SIG-M5 treated with dmso at 0.1 percent for 504 hours (cell line): ENCODE measurements at regions not wholly inside any gene's neighbourhood (a gene's known extent, or its start where the extent isn't known, plus 50 kb on each side); places are given as distances from the start of the nearest gene placed in this dataset.

ENCODE experiments used
- DNase-seq: peaks from one replicate; lab custom pipeline; 2025; ENCODE audit not compliant: unreplicated experiment; lab: John Stamatoyannopoulos, UW

DNA sequence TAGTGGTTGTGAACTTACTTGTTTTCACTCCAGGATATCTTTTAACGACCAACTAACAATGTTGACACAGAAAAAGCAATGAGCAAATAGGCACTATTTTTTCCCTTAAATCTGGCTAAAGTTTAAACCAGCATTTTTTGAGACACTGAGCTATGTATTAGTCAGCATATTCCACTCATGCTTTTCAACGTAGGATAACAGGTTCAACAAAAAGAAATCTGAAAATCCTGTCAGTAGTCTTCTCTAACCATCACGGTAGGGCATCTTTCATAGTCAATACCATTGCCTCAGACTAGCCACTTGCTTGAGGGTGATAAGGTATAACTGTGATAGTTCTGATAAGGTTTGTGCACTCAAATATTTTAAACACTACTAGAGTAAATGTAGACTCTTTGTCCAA is 1177.3 kb upstream of the NUDT12 start:
- no peak for DNase-seq

DNA sequence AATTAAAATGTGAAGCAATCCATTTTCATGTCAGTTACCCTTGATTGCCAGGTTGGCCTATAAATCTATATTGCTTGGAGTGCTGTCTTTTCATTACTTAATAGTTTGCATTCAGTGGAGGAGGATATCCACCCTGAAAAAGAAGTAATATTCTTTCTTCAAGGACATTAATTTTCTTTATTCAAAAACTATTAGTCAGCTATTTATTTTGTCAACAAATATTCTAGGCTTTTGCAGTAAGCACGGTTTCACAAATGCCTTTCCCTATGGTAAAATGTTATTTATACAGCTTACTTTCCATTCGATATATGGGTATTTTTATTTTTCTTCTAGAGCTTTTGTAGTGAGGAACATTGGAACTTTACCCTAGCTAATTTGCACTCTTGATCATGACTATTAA is 1176.9 kb upstream of the NUDT12 start:
- no peak for DNase-seq

DNA sequence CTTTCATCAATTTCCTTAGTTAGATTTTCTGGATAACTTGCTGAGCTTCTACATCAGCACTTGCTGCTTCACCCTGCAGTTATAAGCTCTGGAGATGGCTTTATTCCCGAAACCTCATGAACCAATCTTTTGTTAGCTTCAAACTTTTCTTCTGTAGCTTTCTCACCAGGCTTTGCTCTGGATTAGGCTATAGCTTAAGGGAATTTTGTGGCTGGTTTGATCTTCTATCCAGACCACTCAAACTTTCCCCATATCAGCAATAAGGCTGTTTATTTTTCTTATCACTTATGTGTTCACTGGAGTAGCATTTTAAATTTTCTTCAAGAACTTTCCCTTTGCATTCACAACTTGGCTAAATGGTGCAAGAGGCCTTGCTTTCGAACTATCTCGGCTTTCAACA is 1173.5 kb upstream of the NUDT12 start:
- no peak for DNase-seq

DNA sequence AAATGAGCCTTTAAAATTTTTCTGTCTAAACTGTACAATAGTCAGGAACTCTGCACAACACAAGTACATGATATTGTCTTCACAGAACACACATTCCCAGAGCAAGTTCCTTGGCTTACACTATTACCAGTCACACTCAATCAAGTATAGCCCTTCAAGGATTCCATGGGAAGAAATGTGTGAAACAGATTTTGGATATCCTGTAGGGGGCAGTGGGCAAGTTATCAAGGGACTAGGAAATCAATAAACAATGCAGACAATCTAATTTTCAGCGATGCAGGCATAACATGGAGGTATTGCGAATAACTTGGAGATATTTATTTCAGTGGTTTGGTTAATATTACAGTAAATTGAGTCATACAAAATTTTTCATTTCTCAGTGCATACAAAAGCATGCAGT is 1171.5 kb upstream of the NUDT12 start:
- DNase-seq = no peak

DNA sequence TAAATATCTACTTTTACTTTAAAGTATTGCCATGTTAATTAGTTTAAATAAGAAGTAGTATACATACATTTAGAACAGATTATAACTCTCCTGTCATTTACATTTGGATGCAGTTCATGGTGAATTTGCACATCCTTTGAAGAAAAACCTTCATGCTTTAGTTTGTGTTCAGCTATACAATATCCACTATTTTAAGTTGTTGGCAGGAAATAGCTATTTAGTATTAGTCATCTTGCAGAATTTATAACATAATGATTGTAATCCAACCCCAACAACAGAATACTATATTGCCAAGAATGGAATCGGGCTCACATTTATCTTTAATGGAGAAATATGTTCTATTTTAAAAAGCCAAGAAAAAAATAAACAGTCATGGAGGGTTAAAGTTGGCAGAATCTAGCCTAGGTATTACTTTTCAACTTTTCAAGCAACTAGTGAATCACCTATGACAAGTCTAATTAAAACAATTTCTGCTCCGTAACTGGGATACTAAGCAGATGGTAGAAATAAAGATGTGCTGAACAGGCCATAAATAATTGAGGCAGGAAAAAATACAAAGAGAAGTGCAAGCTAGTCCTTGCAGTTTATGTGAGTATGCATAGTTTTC is 1170.6 kb upstream of the NUDT12 start:
- DNase-seq = no peak

DNA sequence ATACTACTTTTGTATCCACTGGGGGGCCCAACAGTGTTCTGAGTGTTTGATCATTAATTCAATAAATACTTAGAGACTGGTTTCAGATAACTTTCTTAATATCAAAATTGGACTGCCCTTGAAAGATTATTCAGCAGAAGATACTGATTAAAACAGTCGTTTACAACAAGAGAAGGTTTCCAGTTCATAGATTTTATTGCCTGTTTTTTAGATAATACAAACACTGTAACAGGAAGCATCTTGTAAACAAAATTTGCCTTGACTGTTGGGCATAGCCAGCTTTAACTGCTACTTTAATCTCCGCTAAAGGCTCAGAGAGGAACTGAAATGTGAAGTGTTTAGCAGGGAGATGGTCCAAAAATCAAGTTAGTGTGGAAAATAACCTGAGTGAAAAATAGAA is 1168.7 kb upstream of the NUDT12 start:
- DNase-seq = no peak

DNA sequence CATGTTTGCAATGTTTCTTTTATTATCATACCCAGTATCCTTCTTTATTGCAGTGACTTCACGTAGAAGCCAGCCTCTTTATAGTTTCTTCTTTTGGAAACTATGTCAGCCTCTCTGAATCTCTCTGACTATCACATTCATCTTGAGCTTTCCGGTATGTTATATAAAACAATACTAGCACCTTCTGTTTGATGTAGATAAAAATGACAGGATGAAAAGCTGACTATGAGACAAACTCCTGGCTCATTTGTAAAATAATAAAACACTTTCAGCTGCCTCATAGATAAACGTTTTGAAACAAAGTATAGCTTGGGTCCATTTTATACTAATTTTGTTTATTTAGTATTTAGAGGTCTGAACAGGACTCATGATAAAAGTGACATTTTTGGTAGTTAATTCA is 1145.4 kb upstream of the NUDT12 start:
- no peak for DNase-seq

DNA sequence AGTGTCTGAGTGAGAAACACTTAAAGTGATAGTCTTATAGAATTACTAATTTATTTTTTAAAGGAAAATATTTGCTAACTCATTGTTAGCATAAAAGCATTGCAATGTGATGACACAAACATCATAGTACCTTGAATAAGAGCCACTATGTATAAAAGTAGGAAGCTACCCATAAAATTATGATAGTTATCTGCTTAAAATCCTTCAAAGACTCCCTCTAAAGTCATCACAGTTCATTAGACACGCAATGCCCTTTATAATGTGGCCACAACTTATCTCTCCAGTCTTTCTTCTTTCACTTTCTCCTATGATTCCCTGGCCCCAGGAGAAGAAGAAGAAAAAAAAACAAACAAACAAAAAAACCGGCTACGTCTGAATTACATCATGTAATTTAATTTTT is 1144.0 kb upstream of the NUDT12 start:
- DNase-seq = no peak

DNA sequence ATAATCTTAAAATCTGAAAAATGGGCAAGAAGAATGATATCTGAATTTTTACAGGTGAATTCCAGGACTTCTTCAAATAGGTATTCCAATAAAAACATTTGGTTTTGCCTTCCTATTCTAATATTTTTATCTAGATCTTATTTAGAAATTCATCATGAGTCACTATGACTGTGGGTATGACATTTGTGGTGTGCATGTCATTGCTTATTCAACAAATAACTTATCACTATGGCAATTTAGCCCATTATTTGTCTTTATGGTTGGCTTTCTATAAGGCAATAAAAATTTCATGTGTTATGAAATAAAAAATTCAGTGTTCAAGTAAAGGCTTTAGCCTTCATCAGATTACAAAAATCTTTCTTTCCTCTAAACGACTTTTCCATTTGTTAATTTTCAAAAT is 1139.6 kb upstream of the NUDT12 start:
- DNase-seq = no peak

DNA sequence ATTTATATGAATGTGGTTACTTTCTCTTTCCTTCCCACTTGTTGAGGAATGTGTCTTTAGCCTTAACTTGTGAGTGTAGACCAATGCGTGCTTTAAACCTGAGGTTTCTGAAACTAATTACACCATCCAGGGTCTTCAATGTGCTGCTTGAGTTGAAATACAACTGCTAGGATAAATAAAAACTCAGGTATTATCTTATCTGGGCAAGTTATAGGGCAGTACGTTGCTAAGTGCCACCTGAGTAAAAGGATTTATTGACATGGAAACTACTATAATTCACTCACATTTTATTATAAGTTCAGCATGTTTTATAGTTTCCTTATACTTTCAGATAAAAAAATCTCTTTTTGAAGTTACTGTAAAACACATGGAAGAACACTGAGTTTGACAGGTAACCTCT is 1136.8 kb upstream of the NUDT12 start:
- DNase-seq = no peak

DNA sequence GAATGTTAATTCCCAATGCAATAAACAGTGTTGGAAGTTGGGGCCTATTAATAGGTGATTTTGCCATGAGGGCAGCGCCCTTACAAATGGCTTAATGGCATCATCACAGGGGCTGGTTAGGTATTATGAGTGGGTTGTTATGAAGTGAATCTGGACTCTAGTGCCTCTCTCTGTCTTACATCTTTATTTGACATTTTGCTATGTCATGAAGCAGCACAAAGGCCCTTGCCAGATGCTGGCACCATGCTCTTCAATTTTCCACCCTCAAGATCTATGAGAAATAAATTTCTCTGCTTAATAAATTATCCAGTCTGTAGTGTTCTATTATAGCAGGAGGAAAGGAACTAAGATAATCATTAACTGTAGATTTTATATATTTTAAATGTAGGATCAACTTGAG is 1098.7 kb upstream of the NUDT12 start:
- DNase-seq = no peak

DNA sequence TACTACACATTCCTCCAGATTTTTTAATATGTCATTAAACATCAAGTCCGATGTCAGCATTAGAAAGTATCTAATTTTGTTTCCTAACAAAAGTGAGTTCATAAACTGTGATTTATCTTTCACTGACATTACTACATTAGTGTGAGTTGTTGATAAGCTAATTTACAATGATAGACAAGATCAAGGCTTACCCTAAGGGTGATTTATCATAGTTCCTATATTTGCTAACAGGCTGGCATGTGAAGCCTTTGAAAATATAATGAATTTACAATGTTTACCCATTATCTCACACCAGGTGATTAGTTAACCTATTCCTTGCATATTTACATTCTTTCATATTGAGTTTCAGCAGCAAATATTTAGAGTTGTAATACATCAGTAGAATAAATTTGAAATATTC is 1096.9 kb upstream of the NUDT12 start:
- no peak for DNase-seq

DNA sequence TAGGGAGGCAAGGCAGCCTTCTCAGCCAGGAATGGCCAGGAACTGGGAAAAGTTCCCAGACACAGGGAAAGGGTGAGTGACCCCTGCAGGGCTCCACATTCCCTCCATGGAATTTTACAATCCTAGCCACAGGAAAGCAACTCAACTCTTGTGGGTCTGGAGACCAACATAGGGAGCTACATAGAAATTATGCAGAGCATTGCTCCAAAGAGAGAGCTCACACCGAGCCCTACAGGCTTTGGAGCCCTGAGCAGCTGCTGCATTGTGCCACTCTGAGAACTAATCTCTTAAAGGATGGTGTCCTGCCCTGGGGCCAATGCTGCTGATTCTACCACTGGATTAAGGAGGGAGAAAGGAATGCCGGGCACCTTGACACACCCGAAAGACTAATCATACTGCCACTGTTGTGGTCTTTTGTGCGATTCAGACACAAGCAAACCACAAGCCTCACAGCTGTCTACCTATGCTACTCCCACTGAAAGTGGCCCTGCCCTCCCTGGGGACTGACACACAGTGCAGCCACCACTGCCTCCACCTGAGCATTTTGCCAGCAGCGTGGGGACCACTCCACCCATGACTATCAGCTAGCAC is 1089.8 kb upstream of the NUDT12 start:
- no peak for DNase-seq

DNA sequence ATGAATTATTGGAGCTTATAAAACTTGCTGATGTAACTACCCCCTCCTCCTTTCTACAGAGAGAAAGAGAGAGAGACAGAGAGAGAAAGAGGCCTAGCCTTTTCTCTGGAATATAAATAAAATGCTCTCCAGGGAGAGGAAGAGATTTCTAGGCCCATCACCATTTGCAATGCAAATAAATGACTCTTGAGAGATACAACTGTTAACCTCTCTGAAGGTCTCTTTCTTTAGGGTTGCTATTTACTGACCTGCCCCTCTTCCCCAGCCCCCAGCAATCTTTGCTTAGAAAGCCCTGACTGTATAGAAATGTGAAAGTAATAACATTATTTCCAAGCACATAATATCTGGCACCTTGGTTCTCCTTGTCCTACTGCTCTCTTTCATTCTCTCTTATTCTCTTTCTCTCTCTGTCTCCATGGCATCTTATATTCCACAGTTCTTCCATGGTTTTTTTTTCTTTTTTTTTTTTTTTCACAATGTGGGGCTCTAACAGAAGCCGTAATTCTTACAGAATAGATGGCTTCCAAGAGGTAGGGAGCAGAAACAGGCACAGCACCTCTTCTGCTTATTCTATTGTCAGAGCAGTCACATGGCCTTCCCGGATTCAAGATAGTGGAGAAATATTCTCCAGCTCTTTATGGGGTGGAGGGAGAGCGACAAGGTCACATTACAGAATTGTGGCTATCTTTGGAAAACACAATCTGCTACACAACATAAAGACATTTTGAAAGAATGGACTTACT is 1087.9 kb upstream of the NUDT12 start:
- no peak for DNase-seq

DNA sequence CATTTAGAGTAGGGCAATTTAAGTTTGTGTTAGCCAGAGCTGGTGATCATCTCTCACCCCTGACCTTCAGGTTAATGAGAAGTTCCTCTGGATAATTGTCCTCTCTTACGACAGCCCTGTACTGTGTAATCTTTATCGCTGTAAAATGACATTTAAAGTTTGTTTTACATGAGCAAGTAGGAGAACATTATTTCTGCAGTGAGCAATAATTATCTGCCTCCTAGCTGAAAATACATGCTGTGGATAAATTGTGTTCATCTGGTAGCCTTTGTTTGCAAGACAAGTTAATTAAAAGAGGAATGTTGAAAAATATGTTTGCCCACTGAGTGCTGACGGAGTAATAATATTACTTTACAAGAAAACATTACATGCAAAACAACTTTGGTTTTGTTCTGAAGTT is 1083.8 kb upstream of the NUDT12 start:
- DNase-seq = no peak

DNA sequence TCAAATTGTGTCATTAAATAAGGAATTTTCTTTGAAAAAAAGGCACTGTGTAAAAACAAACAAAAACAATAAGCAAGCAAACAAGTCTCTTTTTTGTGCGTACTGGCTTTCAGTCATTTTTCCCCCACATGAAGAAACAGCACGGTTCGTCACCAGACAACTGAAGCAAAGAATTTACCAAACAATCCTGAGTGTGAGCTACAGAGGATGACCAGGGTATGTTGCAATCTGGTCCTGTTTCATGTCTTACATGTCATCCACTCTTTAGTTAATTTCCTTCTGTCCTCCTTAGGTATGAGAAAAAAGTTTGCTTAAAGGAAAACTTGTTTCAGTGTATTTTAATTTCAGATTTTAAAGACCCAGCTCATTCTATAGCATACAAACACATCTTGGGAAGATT is 1080.7 kb upstream of the NUDT12 start:
- no peak for DNase-seq

DNA sequence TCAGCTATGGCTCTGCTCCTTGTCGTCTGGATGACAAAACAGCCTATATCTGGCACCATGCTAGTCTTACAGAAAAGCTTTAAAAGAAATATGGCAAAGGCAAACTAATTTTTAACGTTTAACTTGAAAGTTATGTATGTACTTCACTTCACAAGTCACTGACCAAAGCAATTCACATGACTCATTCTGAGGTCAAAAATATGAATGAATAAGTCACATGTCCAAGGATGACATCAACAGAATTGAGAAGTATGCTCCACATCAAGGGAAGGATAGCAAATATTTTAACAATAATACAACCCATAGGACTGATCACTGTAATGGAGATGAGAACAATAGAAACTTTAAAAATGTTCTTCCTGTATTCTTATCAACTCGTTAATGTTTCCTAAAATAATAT is 1072.6 kb upstream of the NUDT12 start:
- DNase-seq = no peak

DNA sequence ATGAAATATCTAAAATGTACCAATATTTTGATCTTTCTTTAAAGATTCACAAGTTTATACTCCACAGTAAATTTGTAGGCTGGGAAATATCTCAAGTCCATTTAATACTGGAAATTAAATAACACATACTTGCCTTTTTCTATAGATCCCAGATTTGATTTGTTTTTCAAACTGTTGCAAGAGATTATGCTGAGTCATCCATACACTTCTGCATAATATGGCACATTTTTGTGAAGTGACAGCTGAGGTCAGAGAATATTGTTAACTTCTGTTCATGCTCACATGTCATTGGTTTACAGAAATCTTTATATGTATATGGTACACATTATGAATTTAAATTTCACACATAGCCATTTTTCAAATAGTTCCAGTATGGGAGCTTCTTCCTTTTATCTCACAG is 1066.3 kb upstream of the NUDT12 start:
- no peak for DNase-seq

DNA sequence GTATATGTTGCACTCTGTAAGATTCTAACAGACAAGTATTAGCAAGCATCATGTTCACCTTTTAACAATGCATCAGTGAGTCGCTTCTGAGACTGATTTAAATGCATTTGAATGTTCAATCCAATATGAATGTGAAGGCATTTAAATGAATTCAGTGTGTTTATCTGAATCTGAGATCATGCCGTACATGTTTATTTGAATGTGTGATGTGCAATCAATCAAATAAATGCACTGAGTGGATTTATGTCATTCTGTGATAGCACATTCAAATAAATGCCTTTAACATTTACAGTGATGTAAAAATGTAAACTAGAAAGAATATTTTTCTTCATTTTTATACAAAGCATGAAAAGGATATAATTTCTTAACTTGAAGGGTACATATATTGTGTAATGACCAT is 1063.5 kb upstream of the NUDT12 start:
- no peak for DNase-seq

DNA sequence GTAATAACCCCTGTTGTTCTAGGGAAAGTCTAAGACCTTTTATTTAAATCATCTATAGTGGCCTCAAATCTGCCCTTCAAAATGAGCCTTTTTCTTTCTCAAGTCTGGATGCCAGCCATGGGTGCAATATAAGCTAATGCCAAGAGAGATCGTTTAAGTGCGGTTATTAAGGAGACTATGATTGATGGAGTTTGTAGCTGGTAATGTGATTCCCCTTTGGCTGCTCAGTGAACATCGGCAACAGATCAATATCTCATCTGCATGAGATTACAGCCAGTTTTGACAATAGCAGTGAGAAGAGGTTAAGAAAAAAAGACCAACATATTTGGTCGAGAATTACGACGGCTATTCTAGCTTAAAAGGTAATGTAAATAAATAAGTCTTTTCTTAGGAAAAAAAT is 1049.4 kb upstream of the NUDT12 start:
- no peak for DNase-seq

DNA sequence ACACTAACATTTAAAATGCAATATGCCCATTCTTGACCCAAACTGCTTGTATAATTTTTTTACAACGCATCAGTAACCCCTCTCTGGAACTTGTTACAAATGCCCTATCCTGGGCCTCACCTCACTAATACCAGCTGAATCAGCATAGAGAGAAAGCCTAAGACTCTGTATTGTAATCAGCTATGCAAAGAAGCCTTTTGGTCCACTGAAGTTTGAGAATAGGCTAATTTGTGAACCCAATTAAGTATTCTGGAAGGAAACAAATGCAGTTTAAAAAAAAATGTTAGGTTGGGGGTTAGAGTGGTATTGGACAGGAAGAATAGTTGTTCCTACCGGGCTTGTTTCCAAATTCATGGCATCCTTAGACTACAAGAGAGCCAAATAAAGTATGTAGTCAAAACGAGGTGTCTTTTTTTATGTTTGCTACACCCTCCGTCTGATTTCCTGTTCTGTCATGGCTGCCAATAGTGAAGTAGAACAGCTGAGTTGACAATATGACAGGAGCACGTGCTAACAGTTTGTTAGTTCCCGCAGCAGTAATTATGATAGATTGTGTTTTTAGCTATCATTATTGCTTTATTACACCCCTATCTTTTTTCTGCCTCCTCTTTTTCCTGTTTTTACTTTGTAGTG is 1048.7 kb upstream of the NUDT12 start:
- no peak for DNase-seq

DNA sequence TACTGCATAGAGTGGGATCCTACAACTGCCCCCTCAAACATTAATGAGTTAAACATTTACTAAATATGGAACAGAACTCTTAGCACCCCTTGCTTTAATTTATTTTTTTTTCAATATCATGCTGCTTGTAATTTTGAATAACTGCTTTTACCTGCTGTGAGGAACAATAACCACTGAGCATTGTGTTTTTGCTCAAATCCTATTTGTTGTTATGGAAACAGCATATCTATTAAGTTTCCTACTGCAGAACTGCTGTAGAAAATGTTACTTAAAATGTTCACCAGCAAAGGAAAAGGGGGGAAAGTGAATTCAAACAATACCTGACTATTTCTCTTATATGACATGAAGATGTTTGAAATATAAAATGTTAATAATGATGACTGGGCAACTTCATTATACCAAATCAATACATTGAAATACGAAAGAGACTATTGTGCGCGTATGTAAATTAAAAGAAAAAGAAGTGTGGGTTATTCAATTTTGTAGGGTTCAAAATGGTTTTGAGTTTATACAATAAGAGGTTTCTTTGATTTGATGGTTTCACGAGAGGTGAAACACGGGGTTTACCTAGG is 1043.8 kb upstream of the NUDT12 start:
- no peak for DNase-seq
